ENCODE measurements at regions not wholly inside any gene's neighbourhood (a gene's known extent, or its start where the extent isn't known, plus 50 kb on each side); places are given as distances from the start of the nearest gene placed in this dataset.

DNA sequence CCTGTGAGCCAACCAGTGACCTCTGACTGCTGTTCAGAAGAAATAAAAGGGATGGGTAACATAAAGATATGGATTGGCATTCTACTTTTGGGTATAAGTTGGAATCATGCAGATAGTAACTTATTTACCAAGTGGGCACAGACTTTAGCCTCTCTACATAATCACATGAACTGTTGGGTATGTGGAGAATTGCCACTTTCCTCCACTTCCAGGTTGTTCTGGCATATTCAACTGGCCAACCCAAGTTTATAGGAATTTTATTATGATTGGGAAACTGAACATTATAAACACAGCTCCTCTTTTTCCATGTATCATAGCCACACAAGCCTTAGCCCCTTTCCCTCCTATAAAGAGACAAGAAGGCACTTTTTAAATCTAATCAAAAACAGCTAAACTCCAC is 179.3 kb downstream of the RNF152 start:
- Histone ChIP-seq H3K4me1 (ENCODE audit: control insufficient read depth in 1 of 2, insufficient read depth in 2 of 2, low read length in 2 of 2) (no peaks in the 10 kb centered on the region), H3K4ac (ENCODE audit: low read depth, low read length) (no peak overlapping the region), H3K9me3 (ENCODE audit: insufficient read depth, low read depth, low read length) (no peaks in the 10 kb centered on the region), H3K27me3 (ENCODE audit: insufficient read depth, low read length) (no peaks in the 10 kb centered on the region), H2BK120ac (ENCODE audit: insufficient read depth, low read length, poor library complexity) (no peak overlapping the region), H3K27ac (ENCODE audit: low read depth, low read length) (no peak overlapping the region), H3K14ac (ENCODE audit: low read length) (no peak overlapping the region), H2AFZ (ENCODE audit: insufficient read depth, low read length, poor library complexity) (no peak overlapping the region), H2AK5ac (ENCODE audit: low read length) (no peak overlapping the region), H2BK12ac (ENCODE audit: low read length) (no peak overlapping the region), H3K23ac (ENCODE audit: low read length) (no peak overlapping the region), H2BK5ac (ENCODE audit: low read depth, low read length, poor library complexity) (no peak overlapping the region), H4K12ac (ENCODE audit: low read depth, low read length) (no peak overlapping the region), H4K8ac (ENCODE audit: low read depth, low read length) (no peak overlapping the region), H3K18ac (ENCODE audit: low read length) (no peak overlapping the region), H4K91ac (ENCODE audit: low read depth, low read length) (no peak overlapping the region), H3K9ac (ENCODE audit: low read length) (no peak overlapping the region), H3K4me3 (ENCODE audit: low read depth, low read length) (no peak overlapping the region), H3K4me2 (ENCODE audit: low read length) (no peak overlapping the region), H3K79me2 (ENCODE audit: control insufficient read depth, insufficient read depth, low read length, poor library complexity) (no peaks in the 10 kb centered on the region), H3K36me3 (ENCODE audit: control insufficient read depth in 1 of 2, insufficient read depth in 2 of 2, low read length in 2 of 2) (no peaks in the 10 kb centered on the region), H3K79me1 (ENCODE audit: low read length) (no peaks in the 10 kb centered on the region)
- DNase-seq, result no peak

DNA sequence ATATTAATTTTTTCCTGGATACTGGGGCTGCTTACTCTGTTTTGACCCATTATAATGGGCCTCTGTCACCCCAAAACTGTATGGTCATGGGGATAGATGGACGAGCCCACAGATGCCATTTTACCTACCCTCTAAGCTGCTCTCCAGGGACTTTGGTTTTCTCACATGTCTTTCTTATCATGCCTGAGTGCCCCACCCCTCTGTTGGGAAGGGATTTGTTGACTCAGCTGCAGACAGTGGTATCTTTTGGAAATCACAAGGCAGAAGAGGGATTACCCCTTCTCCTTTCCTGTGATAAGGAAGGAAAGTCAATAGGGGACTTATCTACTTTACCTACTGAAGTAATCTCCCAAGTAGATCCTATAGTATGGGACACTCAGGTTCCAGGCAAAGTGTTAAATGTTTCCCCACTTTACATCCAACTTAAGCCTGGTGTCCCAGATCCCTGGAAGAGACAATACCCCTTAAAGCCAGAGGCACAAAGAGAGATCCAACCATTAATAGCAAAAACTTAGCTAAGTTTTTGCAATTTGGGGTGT is 182.7 kb downstream of the RNF152 start:
- Histone ChIP-seq H3K4me2 (ENCODE audit: low read length) (no peak overlapping the region), H2AK5ac (ENCODE audit: low read length) (no peak overlapping the region), H3K36me3 (ENCODE audit: control insufficient read depth in 1 of 2, insufficient read depth in 2 of 2, low read length in 2 of 2) (no peaks in the 10 kb centered on the region), H4K8ac (ENCODE audit: low read depth, low read length) (no peak overlapping the region), H3K79me1 (ENCODE audit: low read length) (no peaks in the 10 kb centered on the region), H2BK5ac (ENCODE audit: low read depth, low read length, poor library complexity) (no peak overlapping the region), H3K14ac (ENCODE audit: low read length) (no peak overlapping the region), H3K4me3 (ENCODE audit: low read depth, low read length) (no peak overlapping the region), H3K4ac (ENCODE audit: low read depth, low read length) (no peak overlapping the region), H3K27ac (ENCODE audit: low read depth, low read length) (no peak overlapping the region), H3K79me2 (ENCODE audit: control insufficient read depth, insufficient read depth, low read length, poor library complexity) (no peaks in the 10 kb centered on the region), H3K23ac (ENCODE audit: low read length) (no peak overlapping the region), H2BK120ac (ENCODE audit: insufficient read depth, low read length, poor library complexity) (no peak overlapping the region), H2BK12ac (ENCODE audit: low read length) (no peak overlapping the region), H2AFZ (ENCODE audit: insufficient read depth, low read length, poor library complexity) (no peak overlapping the region), H3K4me1 (ENCODE audit: control insufficient read depth in 1 of 2, insufficient read depth in 2 of 2, low read length in 2 of 2) (no peaks in the 10 kb centered on the region), H3K18ac (ENCODE audit: low read length) (no peak overlapping the region), H4K91ac (ENCODE audit: low read depth, low read length) (no peak overlapping the region), H3K9me3 (ENCODE audit: insufficient read depth, low read depth, low read length) (no peaks in the 10 kb centered on the region), H3K27me3 (ENCODE audit: insufficient read depth, low read length) (no peaks in the 10 kb centered on the region), H4K12ac (ENCODE audit: low read depth, low read length) (no peak overlapping the region), H3K9ac (ENCODE audit: low read length) (no peak overlapping the region)
- WGBS (ENCODE audit: extremely low coverage, insufficient coverage, insufficient read length), result no CpG with 5 or more reads among the region's 1 CpG
- no peak for DNase-seq

DNA sequence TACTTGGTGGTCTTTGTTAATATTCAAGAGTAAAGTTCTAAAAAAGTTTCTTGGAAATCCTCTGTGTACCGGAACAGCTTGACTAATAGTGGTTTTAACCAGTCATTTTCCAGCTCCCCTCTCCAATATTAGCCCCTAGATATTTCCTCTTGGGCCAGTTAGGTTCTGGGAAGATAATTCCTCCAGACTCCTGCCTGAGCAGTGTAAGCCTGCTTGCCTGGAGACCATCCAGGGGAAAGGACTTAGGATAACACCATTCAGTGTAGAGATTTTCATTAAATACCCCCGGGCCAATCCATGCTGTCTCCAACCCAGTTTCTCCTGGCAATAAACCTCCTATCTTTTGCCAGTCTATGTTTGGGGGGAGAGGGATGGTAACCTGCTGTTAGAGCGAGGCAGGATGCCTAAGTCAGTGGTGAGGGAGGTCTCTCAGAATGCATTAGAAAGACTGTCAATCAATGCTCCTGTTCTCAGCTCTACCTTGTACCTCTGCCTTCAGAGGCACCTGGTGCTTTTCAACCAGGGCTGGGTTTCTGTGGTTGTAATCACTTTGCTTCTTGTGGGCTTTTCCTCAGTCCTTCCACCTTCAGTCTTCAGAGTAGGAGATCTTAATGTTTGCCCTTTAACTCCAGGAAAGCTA is 186.4 kb downstream of the RNF152 start:
- H2BK5ac ChIP-seq (ENCODE audit: low read depth, low read length, poor library complexity), result no peak overlapping the region
- H3K14ac ChIP-seq (ENCODE audit: low read length), result no peak overlapping the region
- peaks cover 1% of the 10 kb centered on the region for H3K9me3 ChIP-seq (ENCODE audit: insufficient read depth, low read depth, low read length)
- H3K4me3 ChIP-seq (ENCODE audit: low read depth, low read length), result no peak overlapping the region
- no peaks in the 10 kb centered on the region for H3K4me1 ChIP-seq (ENCODE audit: control insufficient read depth in 1 of 2, insufficient read depth in 2 of 2, low read length in 2 of 2)
- no peaks in the 10 kb centered on the region for H3K36me3 ChIP-seq (ENCODE audit: control insufficient read depth in 1 of 2, insufficient read depth in 2 of 2, low read length in 2 of 2)
- WGBS (ENCODE audit: extremely low coverage, insufficient coverage, insufficient read length), result no CpG with 5 or more reads among the region's 3 CpGs
- no peak overlapping the region for H3K23ac ChIP-seq (ENCODE audit: low read length)
- H3K9ac ChIP-seq (ENCODE audit: low read length), result no peak overlapping the region
- no peak overlapping the region for H3K4ac ChIP-seq (ENCODE audit: low read depth, low read length)
- H4K91ac ChIP-seq (ENCODE audit: low read depth, low read length), result no peak overlapping the region
- H4K12ac ChIP-seq (ENCODE audit: low read depth, low read length), result no peak overlapping the region
- no peaks in the 10 kb centered on the region for H3K27me3 ChIP-seq (ENCODE audit: insufficient read depth, low read length)
- no peak overlapping the region for H2BK12ac ChIP-seq (ENCODE audit: low read length)
- H4K8ac ChIP-seq (ENCODE audit: low read depth, low read length), result no peak overlapping the region
- H3K27ac ChIP-seq (ENCODE audit: low read depth, low read length), result no peak overlapping the region
- no peak overlapping the region for H2AFZ ChIP-seq (ENCODE audit: insufficient read depth, low read length, poor library complexity)
- no peak for DNase-seq
- H3K18ac ChIP-seq (ENCODE audit: low read length), result no peak overlapping the region
- H2BK120ac ChIP-seq (ENCODE audit: insufficient read depth, low read length, poor library complexity), result no peak overlapping the region
- no peak overlapping the region for H2AK5ac ChIP-seq (ENCODE audit: low read length)
- no peaks in the 10 kb centered on the region for H3K79me1 ChIP-seq (ENCODE audit: low read length)
- H3K4me2 ChIP-seq (ENCODE audit: low read length), result no peak overlapping the region
- no peaks in the 10 kb centered on the region for H3K79me2 ChIP-seq (ENCODE audit: control insufficient read depth, insufficient read depth, low read length, poor library complexity)

DNA sequence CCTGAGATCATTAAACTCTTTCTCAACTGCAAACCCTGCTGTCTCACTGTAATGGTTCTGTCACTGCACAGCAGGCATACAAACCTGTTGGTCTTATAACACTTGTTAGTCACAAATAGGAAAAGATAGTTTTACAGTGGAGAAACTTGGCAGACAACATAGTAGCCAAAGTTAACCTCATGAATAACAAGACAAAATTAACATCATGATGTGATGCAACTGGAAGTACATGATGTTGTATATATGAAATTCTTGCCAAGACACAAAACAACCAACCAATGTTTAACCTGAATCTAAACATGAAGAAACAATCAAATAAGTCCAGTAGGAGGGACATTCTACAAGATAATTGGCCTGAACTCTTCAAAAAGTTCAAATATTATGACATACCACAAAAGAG is 189.3 kb downstream of the RNF152 start:
- H3K36me3 ChIP-seq (ENCODE audit: control insufficient read depth in 1 of 2, insufficient read depth in 2 of 2, low read length in 2 of 2), result no peaks in the 10 kb centered on the region
- no peak overlapping the region for H3K23ac ChIP-seq (ENCODE audit: low read length)

More for the DNA sequence above, 189.3 kb downstream of the RNF152 start:
- no peaks in the 10 kb centered on the region for H3K79me1 ChIP-seq (ENCODE audit: low read length)
- H3K9me3 ChIP-seq (ENCODE audit: insufficient read depth, low read depth, low read length), result peaks cover 1% of the 10 kb centered on the region
- H3K27ac ChIP-seq (ENCODE audit: low read depth, low read length), result no peak overlapping the region
- H3K4me3 ChIP-seq (ENCODE audit: low read depth, low read length), result no peak overlapping the region
- no peak for DNase-seq
- H3K4ac ChIP-seq (ENCODE audit: low read depth, low read length), result no peak overlapping the region
- no peaks in the 10 kb centered on the region for H3K27me3 ChIP-seq (ENCODE audit: insufficient read depth, low read length)
- H4K91ac ChIP-seq (ENCODE audit: low read depth, low read length), result no peak overlapping the region
- no peak overlapping the region for H2AK5ac ChIP-seq (ENCODE audit: low read length)
- no peak overlapping the region for H4K12ac ChIP-seq (ENCODE audit: low read depth, low read length)
- no peak overlapping the region for H2BK12ac ChIP-seq (ENCODE audit: low read length)
- H2BK5ac ChIP-seq (ENCODE audit: low read depth, low read length, poor library complexity), result no peak overlapping the region
- no peak overlapping the region for H3K9ac ChIP-seq (ENCODE audit: low read length)
- H3K18ac ChIP-seq (ENCODE audit: low read length), result no peak overlapping the region
- H2BK120ac ChIP-seq (ENCODE audit: insufficient read depth, low read length, poor library complexity), result no peak overlapping the region
- H3K4me1 ChIP-seq (ENCODE audit: control insufficient read depth in 1 of 2, insufficient read depth in 2 of 2, low read length in 2 of 2), result no peaks in the 10 kb centered on the region
- H3K4me2 ChIP-seq (ENCODE audit: low read length), result no peak overlapping the region
- no peak overlapping the region for H2AFZ ChIP-seq (ENCODE audit: insufficient read depth, low read length, poor library complexity)
- no peaks in the 10 kb centered on the region for H3K79me2 ChIP-seq (ENCODE audit: control insufficient read depth, insufficient read depth, low read length, poor library complexity)
- no peak overlapping the region for H4K8ac ChIP-seq (ENCODE audit: low read depth, low read length)
- H3K14ac ChIP-seq (ENCODE audit: low read length), result no peak overlapping the region
